ENCODE measurements at regions not wholly inside any gene's neighbourhood (a gene's known extent, or its start where the extent isn't known, plus 50 kb on each side); places are given as distances from the start of the nearest gene placed in this dataset.
A peak's percentile ranks its signal among the peaks of the same experiment; 100 is the strongest.
"Not testable (repeated sequence)": the region's sequence is repeated elsewhere in the genome, so short reads cannot be mapped to it uniquely, and the experiment has no call there.

GRCh38 chr4:1547131-1547855 lies 136.8 kb downstream of the FAM53A start:
- Histone ChIP-seq H3K9me3 (ENCODE audit: control extremely low read depth in 1 of 5, control insufficient read depth in 4 of 5, insufficient read depth in 2 of 5, low read depth in 1 of 5, low read length in 4 of 5) (no peaks in the 10 kb centered on the region), H3K27ac (ENCODE audit: insufficient read depth in 1 of 2, low read depth in 1 of 2, low read length in 2 of 2, poor library complexity in 1 of 2, severe bottlenecking in 2 of 2) (no peak overlapping the region), H3K36me3 (ENCODE audit: control insufficient read depth in 4 of 4, insufficient read depth in 4 of 4, low read length in 3 of 4) (no peaks in the 10 kb centered on the region), H3K4me1 (ENCODE audit: control extremely low read depth in 1 of 4, control insufficient read depth in 4 of 4, insufficient read depth in 4 of 4, low read length in 3 of 4) (peaks cover 0 to 17% (median 10%) of the 10 kb centered on the region in 4 experiments), H3K27me3 (replicated peaks in 2 of 5; ENCODE audit: control insufficient read depth in 4 of 5, insufficient read depth in 5 of 5, low read length in 4 of 5) (peaks cover 0 to 13% (median 0%) of the 10 kb centered on the region in 5 experiments), H3K4me3 (ENCODE audit: control insufficient read depth in 1 of 7, extremely low read depth in 1 of 7, insufficient read depth in 4 of 7, low read depth in 2 of 7, low read length in 6 of 7) (no peak overlapping the region)
- POLR2A ChIA-PET, result no interaction called here
- 91% methylated on average over 15 of the region's 19 CpGs for WGBS (ENCODE audit: insufficient coverage)
- DNase-seq, result no peak
- CTCF ChIA-PET, result interaction anchor here (1.5 kb wide), 1 partner anchor 42 kb away, joined by 3 read pairs; no protein-coding TSS in a partner anchor

- Histone ChIP-seq H3K4me3 (ENCODE audit: control insufficient read depth in 1 of 7, extremely low read depth in 1 of 7, insufficient read depth in 4 of 7, low read depth in 2 of 7, low read length in 6 of 7) (peak overlapping the region in 2 of 7 experiments; percentile 23 to 36), H3K9me3 (ENCODE audit: control extremely low read depth in 1 of 5, control insufficient read depth in 4 of 5, insufficient read depth in 2 of 5, low read depth in 1 of 5, low read length in 4 of 5) (no peaks in the 10 kb centered on the region), H3K4me1 (ENCODE audit: control extremely low read depth in 1 of 4, control insufficient read depth in 4 of 4, insufficient read depth in 4 of 4, low read length in 3 of 4) (peaks cover 0 to 17% (median 10%) of the 10 kb centered on the region in 4 experiments), H3K36me3 (ENCODE audit: control insufficient read depth in 4 of 4, insufficient read depth in 4 of 4, low read length in 3 of 4) (no peaks in the 10 kb centered on the region), H3K27me3 (replicated peaks in 2 of 5; ENCODE audit: control insufficient read depth in 4 of 5, insufficient read depth in 5 of 5, low read length in 4 of 5) (peaks cover 0 to 12% (median 0%) of the 10 kb centered on the region in 5 experiments), H3K27ac (ENCODE audit: insufficient read depth in 1 of 2, low read depth in 1 of 2, low read length in 2 of 2, poor library complexity in 1 of 2, severe bottlenecking in 2 of 2) (no peak overlapping the region)
- 21% methylated on average over 5 of the region's 18 CpGs for WGBS (ENCODE audit: insufficient coverage)
- peak in 2 of 3 donors; percentile 73 to 79 for DNase-seq
- ChIA-PET CTCF (no interaction called here), POLR2A (no interaction called here)
These were observed 138.6 kb upstream of the NKX1-1 start for GRCh38 chr4:1544861-1545281.

- POLR2A ChIA-PET; CTCF ChIA-PET; H3K9me3 ChIP-seq (ENCODE audit: control extremely low read depth in 1 of 5, control insufficient read depth in 4 of 5, insufficient read depth in 2 of 5, low read depth in 1 of 5, low read length in 4 of 5); H3K27ac ChIP-seq (ENCODE audit: insufficient read depth in 1 of 2, low read depth in 1 of 2, low read length in 2 of 2, poor library complexity in 1 of 2, severe bottlenecking in 2 of 2); H3K36me3 ChIP-seq (ENCODE audit: control insufficient read depth in 4 of 4, insufficient read depth in 4 of 4, low read length in 3 of 4); H3K4me3 ChIP-seq (ENCODE audit: control insufficient read depth in 1 of 7, extremely low read depth in 1 of 7, insufficient read depth in 4 of 7, low read depth in 2 of 7, low read length in 6 of 7): not testable (repeated sequence)
- H3K27me3 ChIP-seq (replicated peaks in 2 of 5; ENCODE audit: control insufficient read depth in 4 of 5, insufficient read depth in 5 of 5, low read length in 4 of 5), result peaks cover 0 to 12% (median 0%) of the 10 kb centered on the region in 5 experiments
- WGBS (ENCODE audit: insufficient coverage), result 79% methylated on average over 12 of the region's 21 CpGs
- peak in 1 of 3 donors; percentile 33 for DNase-seq
- peaks cover 0 to 17% (median 10%) of the 10 kb centered on the region in 4 experiments for H3K4me1 ChIP-seq (ENCODE audit: control extremely low read depth in 1 of 4, control insufficient read depth in 4 of 4, insufficient read depth in 4 of 4, low read length in 3 of 4)
These were observed 138.2 kb upstream of the NKX1-1 start for GRCh38 chr4:1544435-1544834.

- Histone ChIP-seq H3K36me3 (ENCODE audit: control insufficient read depth in 4 of 4, insufficient read depth in 4 of 4, low read length in 3 of 4) (no peaks in the 10 kb centered on the region), H3K27ac (ENCODE audit: insufficient read depth in 1 of 2, low read depth in 1 of 2, low read length in 2 of 2, poor library complexity in 1 of 2, severe bottlenecking in 2 of 2) (no peak overlapping the region), H3K4me1 (ENCODE audit: control extremely low read depth in 1 of 4, control insufficient read depth in 4 of 4, insufficient read depth in 4 of 4, low read length in 3 of 4) (peaks cover 0 to 16% (median 10%) of the 10 kb centered on the region in 4 experiments), H3K4me3 (ENCODE audit: control insufficient read depth in 1 of 7, extremely low read depth in 1 of 7, insufficient read depth in 4 of 7, low read depth in 2 of 7, low read length in 6 of 7) (no peak overlapping the region), H3K9me3 (ENCODE audit: control extremely low read depth in 1 of 5, control insufficient read depth in 4 of 5, insufficient read depth in 2 of 5, low read depth in 1 of 5, low read length in 4 of 5) (no peaks in the 10 kb centered on the region), H3K27me3 (replicated peaks in 2 of 5; ENCODE audit: control insufficient read depth in 4 of 5, insufficient read depth in 5 of 5, low read length in 4 of 5) (peaks cover 0 to 12% (median 0%) of the 10 kb centered on the region in 5 experiments)
- DNase-seq, result no peak
- CTCF ChIA-PET, result no interaction called here
- POLR2A ChIA-PET, result no interaction called here
- 96% methylated on average over 6 of the region's 11 CpGs for WGBS (ENCODE audit: insufficient coverage)
These were observed 137.7 kb upstream of the NKX1-1 start for GRCh38 chr4:1543976-1544375.

GRCh38 chr4:1543561-1543960 lies 137.3 kb upstream of the NKX1-1 start:
- WGBS (ENCODE audit: insufficient coverage), result 99% methylated on average over 8 of the region's 8 CpGs
- DNase-seq, result no peak
- H3K4me1 ChIP-seq (ENCODE audit: control extremely low read depth in 1 of 4, control insufficient read depth in 4 of 4, insufficient read depth in 4 of 4, low read length in 3 of 4), result peaks cover 0 to 12% (median 8%) of the 10 kb centered on the region in 4 experiments
- CTCF ChIA-PET, result no interaction called here
- no peaks in the 10 kb centered on the region for H3K36me3 ChIP-seq (ENCODE audit: control insufficient read depth in 4 of 4, insufficient read depth in 4 of 4, low read length in 3 of 4)
- no peak overlapping the region for H3K27ac ChIP-seq (ENCODE audit: insufficient read depth in 1 of 2, low read depth in 1 of 2, low read length in 2 of 2, poor library complexity in 1 of 2, severe bottlenecking in 2 of 2)
- H3K9me3 ChIP-seq (ENCODE audit: control extremely low read depth in 1 of 5, control insufficient read depth in 4 of 5, insufficient read depth in 2 of 5, low read depth in 1 of 5, low read length in 4 of 5), result no peaks in the 10 kb centered on the region
- POLR2A ChIA-PET, result no interaction called here
- no peak overlapping the region for H3K4me3 ChIP-seq (ENCODE audit: control insufficient read depth in 1 of 7, extremely low read depth in 1 of 7, insufficient read depth in 4 of 7, low read depth in 2 of 7, low read length in 6 of 7)
- peaks cover 0 to 10% (median 0%) of the 10 kb centered on the region in 5 experiments for H3K27me3 ChIP-seq (replicated peaks in 2 of 5; ENCODE audit: control insufficient read depth in 4 of 5, insufficient read depth in 5 of 5, low read length in 4 of 5)

GRCh38 chr4:1542516-1543320 lies 136.5 kb upstream of the NKX1-1 start:
- DNase-seq, result no peak
- CTCF ChIA-PET, result interaction anchor here (0.8 kb wide), 1 partner anchor 9 kb away, joined by 3 read pairs; no protein-coding TSS in a partner anchor
- POLR2A ChIA-PET, result no interaction called here
- peaks cover 0 to 3% (median 0%) of the 10 kb centered on the region in 5 experiments for H3K27me3 ChIP-seq (replicated peaks in 2 of 5; ENCODE audit: control insufficient read depth in 4 of 5, insufficient read depth in 5 of 5, low read length in 4 of 5)
- H3K4me1 ChIP-seq (ENCODE audit: control extremely low read depth in 1 of 4, control insufficient read depth in 4 of 4, insufficient read depth in 4 of 4, low read length in 3 of 4), result peaks cover 0 to 12% (median 6%) of the 10 kb centered on the region in 4 experiments
- no peak overlapping the region for H3K4me3 ChIP-seq (ENCODE audit: control insufficient read depth in 1 of 7, extremely low read depth in 1 of 7, insufficient read depth in 4 of 7, low read depth in 2 of 7, low read length in 6 of 7)
- no peaks in the 10 kb centered on the region for H3K9me3 ChIP-seq (ENCODE audit: control extremely low read depth in 1 of 5, control insufficient read depth in 4 of 5, insufficient read depth in 2 of 5, low read depth in 1 of 5, low read length in 4 of 5)
- H3K27ac ChIP-seq (ENCODE audit: insufficient read depth in 1 of 2, low read depth in 1 of 2, low read length in 2 of 2, poor library complexity in 1 of 2, severe bottlenecking in 2 of 2), result no peak overlapping the region
- no peaks in the 10 kb centered on the region for H3K36me3 ChIP-seq (ENCODE audit: control insufficient read depth in 4 of 4, insufficient read depth in 4 of 4, low read length in 3 of 4)
- 93% methylated on average over 27 of the region's 27 CpGs for WGBS (ENCODE audit: insufficient coverage)

GRCh38 chr4:1542226-1542490 lies 135.9 kb upstream of the NKX1-1 start:
- no peak overlapping the region for H3K4me3 ChIP-seq (ENCODE audit: control insufficient read depth in 1 of 7, extremely low read depth in 1 of 7, insufficient read depth in 4 of 7, low read depth in 2 of 7, low read length in 6 of 7)
- WGBS (ENCODE audit: insufficient coverage), result 97% methylated on average over 10 of the region's 10 CpGs
- ChIA-PET CTCF (no interaction called here), POLR2A (no interaction called here)
- no peaks in the 10 kb centered on the region for H3K27me3 ChIP-seq (replicated peaks in 2 of 5; ENCODE audit: control insufficient read depth in 4 of 5, insufficient read depth in 5 of 5, low read length in 4 of 5)
- H3K9me3 ChIP-seq (ENCODE audit: control extremely low read depth in 1 of 5, control insufficient read depth in 4 of 5, insufficient read depth in 2 of 5, low read depth in 1 of 5, low read length in 4 of 5), result no peaks in the 10 kb centered on the region
- H3K4me1 ChIP-seq (ENCODE audit: control extremely low read depth in 1 of 4, control insufficient read depth in 4 of 4, insufficient read depth in 4 of 4, low read length in 3 of 4), result peaks cover 0 to 11% (median 6%) of the 10 kb centered on the region in 4 experiments
- H3K27ac ChIP-seq (ENCODE audit: insufficient read depth in 1 of 2, low read depth in 1 of 2, low read length in 2 of 2, poor library complexity in 1 of 2, severe bottlenecking in 2 of 2), result no peak overlapping the region
- DNase-seq, result no peak
- no peaks in the 10 kb centered on the region for H3K36me3 ChIP-seq (ENCODE audit: control insufficient read depth in 4 of 4, insufficient read depth in 4 of 4, low read length in 3 of 4)
